Stimulated activated CD4-positive, alpha-beta T cell treated with anti-CD3 and anti-CD28 coated beads, Interleukin-4, amount 100 ng/mL, for 24 hours (primary cell): ENCODE measurements at regions not wholly inside any gene's neighbourhood (a gene's known extent, or its start where the extent isn't known, plus 50 kb on each side); places are given as distances from the start of the nearest gene placed in this dataset.
"Not testable (repeated sequence)": the region's sequence is repeated elsewhere in the genome, so short reads cannot be mapped to it uniquely, and the experiment has no call there.

Experiments used
- DNase-seq: peaks from one replicate; pipeline ENCODE4 v3.0.0-alpha.2; 2020

DNA sequence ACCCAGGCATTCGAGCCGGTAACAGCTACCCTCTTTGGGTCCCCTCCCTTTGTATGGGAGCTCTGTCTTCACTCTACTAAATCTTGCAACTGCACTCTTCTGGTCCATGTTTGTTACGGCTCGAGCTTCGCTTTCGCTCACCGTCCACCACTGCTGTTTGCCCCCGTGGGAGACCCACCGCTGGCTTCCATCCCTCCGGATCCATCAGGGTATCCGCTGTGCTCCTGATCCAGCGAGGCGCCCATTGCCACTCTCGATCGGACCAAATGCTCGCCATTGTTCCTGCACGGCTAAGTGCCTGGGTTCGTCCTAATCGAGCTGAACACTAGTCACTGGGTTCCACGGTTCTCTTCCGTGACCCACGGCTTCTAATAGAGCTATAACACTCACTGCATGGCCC is 416.3 kb downstream of the TMEM121 start:
- not testable (repeated sequence) for DNase-seq

DNA sequence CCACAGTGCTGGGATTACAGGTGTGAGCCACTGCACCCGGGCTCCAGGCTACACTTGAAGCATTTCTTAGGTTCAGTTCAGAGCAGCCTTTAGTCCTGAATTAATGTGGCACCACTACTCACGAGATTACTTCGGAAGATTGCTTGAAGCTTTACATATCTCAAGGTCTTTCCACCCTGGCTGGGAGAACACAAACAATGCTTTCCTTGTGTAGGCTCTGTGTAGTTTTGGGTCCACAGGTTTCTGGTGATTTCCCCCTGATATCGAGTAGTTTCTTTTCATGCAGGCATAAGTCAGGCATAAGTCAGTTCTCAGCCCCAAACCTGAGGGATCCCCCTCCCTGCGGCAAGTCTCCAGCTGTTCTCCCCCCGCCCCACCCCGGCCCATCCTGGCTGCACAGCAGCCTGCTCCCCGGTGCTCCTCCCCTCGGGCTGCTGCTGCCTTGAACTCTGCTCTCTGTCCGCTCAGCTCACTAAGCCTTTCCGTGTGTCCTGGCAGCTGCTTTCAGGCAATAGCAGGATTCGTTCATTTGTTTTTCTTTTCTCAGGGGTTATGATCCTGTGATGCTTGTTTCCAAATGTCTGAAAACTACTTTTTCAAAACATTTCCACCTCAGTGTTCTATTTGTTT is 417.7 kb downstream of the TMEM121 start:
- DNase-seq, result no peak

- DNase-seq, result peak; percentile 82
Observed at GRCh38 chr14:105944632-105945610, 418.5 kb downstream of the TMEM121 start.

DNA sequence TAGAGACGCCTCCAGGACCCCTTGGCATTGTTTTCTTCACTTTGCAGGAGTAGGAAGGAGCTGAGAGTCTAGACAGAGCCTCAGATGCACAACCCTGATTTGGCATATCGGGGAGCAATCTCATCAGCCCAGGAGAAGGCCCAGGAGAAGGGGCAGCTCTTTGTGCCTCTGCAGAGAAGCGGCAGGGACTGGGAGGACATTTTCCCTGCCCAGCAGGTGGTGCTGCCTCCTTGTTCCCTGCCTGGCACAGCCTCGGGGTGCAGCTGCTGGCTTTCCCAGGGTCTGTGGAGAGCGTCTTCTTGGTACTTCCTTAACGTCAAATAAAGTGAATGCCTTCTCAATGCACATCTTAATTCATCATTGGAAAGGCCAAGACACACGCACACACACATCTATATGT is 419.5 kb downstream of the TMEM121 start:
- peak; percentile 14 for DNase-seq

DNA sequence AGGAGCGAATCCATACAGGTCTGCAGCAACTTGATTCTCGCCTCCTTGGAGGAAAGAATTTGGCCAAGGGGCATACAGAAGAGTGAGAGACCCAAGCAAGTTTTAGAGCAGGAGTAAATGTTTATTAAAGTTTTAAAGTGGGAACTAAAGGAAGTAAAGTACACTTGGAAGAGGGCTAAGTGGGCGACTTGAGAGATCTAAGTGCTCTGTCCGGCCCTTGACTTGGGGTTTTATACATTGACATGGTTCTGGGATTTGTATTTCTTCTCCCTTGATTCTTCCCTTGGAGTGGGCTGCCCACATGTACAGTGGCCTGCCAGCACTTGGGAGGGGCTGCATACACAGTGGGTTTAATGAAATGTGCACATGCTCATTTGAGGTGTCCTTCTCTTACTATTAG is 421.2 kb downstream of the TMEM121 start:
- DNase-seq, result no peak

- DNase-seq, result not testable (repeated sequence)
Observed at GRCh38 chr14:105948955-105949354, 422.6 kb downstream of the TMEM121 start.

DNA sequence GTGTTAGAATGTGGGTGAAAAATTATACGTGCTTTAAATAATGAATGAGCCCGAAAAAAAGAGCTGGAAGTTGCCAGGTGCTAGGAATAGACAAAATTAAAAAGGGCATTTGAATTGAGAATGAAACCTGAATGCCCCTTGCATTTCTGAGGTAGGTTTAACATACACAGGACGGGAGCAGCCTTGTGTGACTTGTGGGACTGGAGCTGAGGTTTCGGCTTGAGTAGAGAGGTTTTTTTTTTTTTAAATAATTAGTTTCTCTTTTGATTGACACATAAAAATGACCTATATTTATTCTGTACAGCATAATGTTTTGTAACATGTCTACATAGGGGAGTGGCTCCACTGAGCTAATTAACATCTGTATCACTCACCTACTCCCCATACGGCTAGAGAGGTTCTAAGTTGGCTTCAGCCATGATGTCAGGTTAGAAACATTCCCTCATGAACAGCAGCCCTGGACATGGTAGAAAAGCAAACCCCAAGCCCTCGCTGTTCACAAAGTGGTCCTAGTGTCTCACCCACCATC is 424.0 kb downstream of the TMEM121 start:
- DNase-seq, result not testable (repeated sequence)

- no peak for DNase-seq
Observed at GRCh38 chr14:105951399-105951798, 425.0 kb downstream of the TMEM121 start.

GRCh38 chr14:105952222-105952621 is 425.8 kb downstream of the TMEM121 start:
- no peak for DNase-seq

- no peak for DNase-seq
Observed at GRCh38 chr14:105952826-105953225, 426.4 kb downstream of the TMEM121 start.

- not testable (repeated sequence) for DNase-seq
Observed at GRCh38 chr14:105961625-105962024, 435.2 kb downstream of the TMEM121 start.

GRCh38 chr14:105962532-105962931 is 436.1 kb downstream of the TMEM121 start:
- no peak for DNase-seq

GRCh38 chr14:105968291-105968690 is 441.9 kb downstream of the TMEM121 start:
- DNase-seq, result no peak

DNA sequence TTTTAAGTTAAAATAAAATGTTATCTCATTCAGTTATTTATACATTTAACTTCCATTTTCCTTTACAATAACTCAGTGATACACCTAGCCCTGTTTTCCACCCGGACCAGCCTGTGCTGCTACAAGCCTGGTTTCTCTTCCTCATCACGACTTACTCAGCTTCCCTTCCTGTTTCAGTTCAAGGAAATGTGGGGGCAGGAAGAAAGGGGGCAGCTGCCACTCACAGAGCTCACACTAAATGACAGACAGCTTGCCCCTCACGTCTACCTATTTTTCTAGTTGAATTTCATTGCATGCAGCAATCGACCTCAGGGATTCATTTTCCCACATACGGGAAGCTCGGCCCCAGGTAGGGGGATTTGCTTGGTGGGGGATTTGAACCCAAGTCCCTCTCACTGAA is 442.6 kb downstream of the TMEM121 start:
- DNase-seq, result not testable (repeated sequence)

- DNase-seq, result not testable (repeated sequence)
Observed at GRCh38 chr14:105970821-105971220, 444.4 kb downstream of the TMEM121 start.

DNA sequence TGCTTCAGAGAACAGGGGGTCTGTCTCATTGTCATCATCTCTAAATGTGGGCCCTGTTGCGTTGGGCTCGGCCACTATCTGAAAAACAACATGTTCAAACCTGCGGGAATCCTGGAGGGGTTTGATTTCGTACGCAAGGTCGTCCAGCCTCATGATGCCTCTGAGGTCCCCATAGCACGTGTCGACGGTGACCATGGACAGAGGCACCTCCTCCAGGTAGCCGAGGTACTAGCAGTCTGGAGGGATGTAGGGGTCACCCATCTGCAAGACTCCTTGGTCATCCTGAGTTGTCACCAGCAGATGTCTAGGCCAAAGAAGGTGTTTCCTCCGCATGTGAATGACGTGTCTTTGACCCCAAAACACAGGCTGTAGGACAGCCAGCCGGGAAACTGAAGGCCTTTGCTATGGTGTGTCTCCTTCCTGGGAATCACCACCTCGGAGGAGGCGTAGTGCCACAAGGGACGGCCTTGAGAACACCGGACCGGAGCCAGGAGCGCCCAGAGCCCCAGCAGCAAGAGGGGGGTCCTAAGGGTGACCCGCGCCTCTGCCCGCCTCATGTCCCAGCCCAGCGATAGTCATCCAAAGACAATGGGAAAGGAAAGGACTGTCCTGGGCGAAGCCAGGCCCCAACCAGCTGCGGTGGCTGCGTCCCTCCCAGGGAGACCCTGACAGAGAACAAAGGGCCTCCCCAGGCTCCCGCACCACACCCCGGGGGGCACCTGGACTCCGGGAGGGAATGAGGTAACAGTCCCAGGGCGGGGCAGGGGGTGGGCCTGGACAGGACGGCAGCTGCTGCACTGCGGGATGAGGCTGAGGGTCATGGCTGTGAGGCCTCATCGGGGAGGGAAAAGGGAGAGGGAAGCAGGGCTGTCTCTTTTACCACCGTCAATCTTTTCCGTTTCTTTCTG is 445.5 kb downstream of the TMEM121 start:
- DNase-seq, result no peak

DNA sequence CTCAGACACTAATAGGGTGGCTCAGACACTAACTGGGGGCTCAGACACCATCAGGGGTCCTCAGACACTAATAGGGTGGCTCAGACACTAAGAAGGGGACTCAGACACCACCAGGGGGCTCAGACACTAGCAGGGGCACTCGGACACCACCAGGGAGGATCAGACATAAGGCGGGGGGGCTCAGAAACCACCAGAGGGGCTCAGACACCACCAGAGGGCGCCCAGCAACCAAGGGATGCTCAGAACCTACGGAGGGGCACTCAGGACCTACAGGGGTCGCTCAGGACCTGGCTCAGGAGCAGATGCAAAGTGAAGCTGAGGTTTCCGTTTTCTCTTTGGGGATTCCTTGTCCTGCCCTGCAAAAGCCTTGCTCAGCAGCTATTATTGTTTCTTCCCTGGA is 448.5 kb downstream of the TMEM121 start:
- peak; percentile 77 for DNase-seq

- no peak for DNase-seq
Observed at GRCh38 chr14:105978618-105979295, 452.4 kb downstream of the TMEM121 start.

DNA sequence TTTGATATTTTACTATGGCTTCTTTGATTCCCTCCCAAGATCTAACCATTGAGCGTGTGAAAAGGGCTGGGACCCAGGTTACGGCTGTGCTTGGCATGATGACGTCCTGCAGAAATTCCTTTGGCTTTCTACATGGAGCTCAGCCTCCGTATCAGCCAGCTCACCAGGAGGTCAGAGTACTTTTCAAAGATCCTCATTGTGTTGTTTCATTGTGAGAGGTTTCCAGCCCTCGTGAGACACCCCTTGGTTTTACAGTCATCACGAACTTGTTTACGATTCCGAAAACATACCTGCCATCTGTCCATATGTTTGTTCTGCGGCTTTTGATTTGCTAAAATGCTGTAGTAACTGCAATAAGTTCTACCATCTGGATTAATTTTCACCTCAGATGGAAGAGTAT is 453.1 kb downstream of the TMEM121 start:
- DNase-seq, result no peak

- DNase-seq, result no peak
Observed at GRCh38 chr14:105980224-105980623, 453.8 kb downstream of the TMEM121 start.

- not testable (repeated sequence) for DNase-seq
Observed at GRCh38 chr14:105981517-105982302, 455.3 kb downstream of the TMEM121 start.
